ENCODE measurements at regions not wholly inside any gene's neighbourhood (a gene's known extent, or its start where the extent isn't known, plus 50 kb on each side); places are given as distances from the start of the nearest gene placed in this dataset.

DNA sequence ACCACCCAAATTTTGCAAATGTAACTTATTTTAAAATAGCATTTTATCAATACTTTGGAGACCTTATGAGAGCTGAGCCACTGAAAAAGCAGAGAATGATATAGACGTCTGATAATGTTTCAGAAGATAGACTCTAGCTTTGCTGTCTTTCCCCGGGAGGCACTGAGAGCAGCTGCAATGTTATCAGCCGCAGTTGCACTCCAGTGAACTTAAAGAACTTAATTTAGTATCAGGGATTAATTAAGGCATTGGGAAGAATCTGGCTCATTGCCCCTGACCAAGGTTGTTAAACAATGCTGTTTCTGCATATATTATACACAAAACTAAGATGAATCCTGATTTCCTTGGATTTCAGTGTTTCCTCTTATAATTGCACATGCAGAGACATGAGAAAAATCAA is 75.7 kb upstream of the SGCG start:
- DNase-seq (ENCODE audit: low read depth, low spot score) (no peak), ATAC-seq (no peak)
- Histone ChIP-seq H3K4me2 (ENCODE audit: low read length) (no peak overlapping the region), H3K9ac (ENCODE audit: low read length) (no peak overlapping the region), H3K9me3 (ENCODE audit: control insufficient read depth in 1 of 2, insufficient read depth in 1 of 2, low read depth in 1 of 2, low read length in 2 of 2) (no peaks in the 10 kb centered on the region), H3K27me3 (ENCODE audit: insufficient read depth, low read length) (no peaks in the 10 kb centered on the region), H3K4me3 (replicated peaks in 1 of 2; ENCODE audit: low read depth in 1 of 2, low read length in 2 of 2) (no peak overlapping the region), H3K9me2 (ENCODE audit: insufficient read depth) (no peaks in the 10 kb centered on the region), H3K4me1 (ENCODE audit: control insufficient read depth in 1 of 2, insufficient read depth in 2 of 2, low read length in 2 of 2) (no peaks in the 10 kb centered on the region), H2AFZ (ENCODE audit: low read depth, low read length, poor library complexity, severe bottlenecking) (no peak overlapping the region), H3K36me3 (ENCODE audit: control insufficient read depth in 1 of 2, insufficient read depth in 2 of 2, low read length in 2 of 2) (no peaks in the 10 kb centered on the region), H4K20me1 (ENCODE audit: insufficient read depth) (no peaks in the 10 kb centered on the region), H3K79me2 (ENCODE audit: insufficient read depth, low read length) (no peaks in the 10 kb centered on the region), H3K27ac (ENCODE audit: low read depth, low read length) (no peak overlapping the region)
- ChIA-PET CTCF (no interaction called here), POLR2A (no interaction called here), RAD21 (ENCODE audit: low non-redundant PET in 1 of 2, low total read pairs in 2 of 2, uncharacterized antibody in 2 of 2, unreplicated experiment in 2 of 2) (no interaction called here)
- no TSS peak for BruUV-seq (replicated peaks)
- TF ChIP-seq ZNF274 (IDR thresholded peaks at IDR 0.05; ENCODE audit: low read depth, low read length) (no peak), ELF1 (IDR thresholded peaks at IDR 0.05; ENCODE audit: borderline replicate concordance, low read depth) (no peak), TCF7L2 (IDR thresholded peaks at IDR 0.05; ENCODE audit: borderline replicate concordance, extremely low read depth, insufficient read depth, insufficient read length) (no peak), FOSL1 (IDR thresholded peaks at IDR 0.05; ENCODE audit: low read depth) (no peak), POLR2AphosphoS5 (IDR thresholded peaks at IDR 0.05; ENCODE audit: low read depth, low read length) (no peak), EZH2 (IDR thresholded peaks at IDR 0.05) (no peak), SRF (IDR thresholded peaks at IDR 0.05; ENCODE audit: low read depth) (no peak), POLR2A (IDR thresholded peaks at IDR 0.05; ENCODE audit: borderline replicate concordance, extremely low read depth, insufficient read depth, insufficient read length) (no peak)
- TF ChIP-seq, protein P1, sequence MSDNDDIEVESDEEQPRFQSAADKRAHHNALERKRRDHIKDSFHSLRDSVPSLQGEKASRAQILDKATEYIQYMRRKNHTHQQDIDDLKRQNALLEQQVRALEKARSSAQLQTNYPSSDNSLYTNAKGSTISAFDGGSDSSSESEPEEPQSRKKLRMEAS (IDR thresholded peaks at IDR 0.05), result no peak
- intact Hi-C loops (cut with micrococcal nuclease), result no loop called here

DNA sequence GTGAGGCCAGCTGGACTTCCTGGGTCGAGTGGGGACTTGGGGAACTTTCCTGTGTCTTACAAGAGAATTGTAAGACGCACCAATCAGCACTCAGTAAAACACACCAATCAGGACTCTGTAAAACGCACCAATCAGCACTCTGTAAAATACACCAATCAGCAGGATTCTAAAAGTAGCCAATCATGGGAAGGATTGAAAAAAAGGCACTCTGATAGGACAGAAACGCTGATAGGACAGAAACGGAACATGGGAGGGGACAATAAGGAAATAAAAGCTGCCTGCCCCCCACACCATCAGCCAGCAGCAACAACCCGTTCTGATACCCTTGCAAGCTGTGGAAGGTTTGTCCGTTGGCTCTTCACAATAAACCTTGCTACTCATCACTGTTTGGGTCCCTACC is 73.1 kb upstream of the SGCG start:
- Histone ChIP-seq H3K79me2 (ENCODE audit: insufficient read depth, low read length) (no peaks in the 10 kb centered on the region), H3K9me2 (ENCODE audit: insufficient read depth) (no peaks in the 10 kb centered on the region), H2AFZ (ENCODE audit: low read depth, low read length, poor library complexity, severe bottlenecking) (no peak overlapping the region), H3K4me3 (replicated peaks in 1 of 2; ENCODE audit: low read depth in 1 of 2, low read length in 2 of 2) (no peak overlapping the region), H3K27ac (ENCODE audit: low read depth, low read length) (no peak overlapping the region), H3K4me1 (ENCODE audit: control insufficient read depth in 1 of 2, insufficient read depth in 2 of 2, low read length in 2 of 2) (no peaks in the 10 kb centered on the region), H3K4me2 (ENCODE audit: low read length) (no peak overlapping the region), H4K20me1 (ENCODE audit: insufficient read depth) (no peaks in the 10 kb centered on the region), H3K9ac (ENCODE audit: low read length) (no peak overlapping the region), H3K36me3 (ENCODE audit: control insufficient read depth in 1 of 2, insufficient read depth in 2 of 2, low read length in 2 of 2) (no peaks in the 10 kb centered on the region), H3K27me3 (ENCODE audit: insufficient read depth, low read length) (no peaks in the 10 kb centered on the region), H3K9me3 (ENCODE audit: control insufficient read depth in 1 of 2, insufficient read depth in 1 of 2, low read depth in 1 of 2, low read length in 2 of 2) (no peaks in the 10 kb centered on the region)
- DNase-seq (ENCODE audit: low read depth, low spot score) (no peak), ATAC-seq (no peak)
- ChIA-PET CTCF (no interaction called here), POLR2A (no interaction called here), RAD21 (ENCODE audit: low non-redundant PET in 1 of 2, low total read pairs in 2 of 2, uncharacterized antibody in 2 of 2, unreplicated experiment in 2 of 2) (no interaction called here)
- BruUV-seq (replicated peaks), result no TSS peak
- intact Hi-C loops (cut with micrococcal nuclease), result no loop called here
- TF ChIP-seq EZH2 (IDR thresholded peaks at IDR 0.05) (no peak), YY1 (IDR thresholded peaks at IDR 0.05; ENCODE audit: extremely low read depth, insufficient replicate concordance, low read depth, low read length) (no peak), TCF7L2 (IDR thresholded peaks at IDR 0.05; ENCODE audit: borderline replicate concordance, extremely low read depth, insufficient read depth, insufficient read length) (no peak), SP1 (IDR thresholded peaks at IDR 0.05; ENCODE audit: low read depth) (no peak), ZNF274 (IDR thresholded peaks at IDR 0.05; ENCODE audit: low read depth, low read length) (no peak)
- TF ChIP-seq, protein P2, sequence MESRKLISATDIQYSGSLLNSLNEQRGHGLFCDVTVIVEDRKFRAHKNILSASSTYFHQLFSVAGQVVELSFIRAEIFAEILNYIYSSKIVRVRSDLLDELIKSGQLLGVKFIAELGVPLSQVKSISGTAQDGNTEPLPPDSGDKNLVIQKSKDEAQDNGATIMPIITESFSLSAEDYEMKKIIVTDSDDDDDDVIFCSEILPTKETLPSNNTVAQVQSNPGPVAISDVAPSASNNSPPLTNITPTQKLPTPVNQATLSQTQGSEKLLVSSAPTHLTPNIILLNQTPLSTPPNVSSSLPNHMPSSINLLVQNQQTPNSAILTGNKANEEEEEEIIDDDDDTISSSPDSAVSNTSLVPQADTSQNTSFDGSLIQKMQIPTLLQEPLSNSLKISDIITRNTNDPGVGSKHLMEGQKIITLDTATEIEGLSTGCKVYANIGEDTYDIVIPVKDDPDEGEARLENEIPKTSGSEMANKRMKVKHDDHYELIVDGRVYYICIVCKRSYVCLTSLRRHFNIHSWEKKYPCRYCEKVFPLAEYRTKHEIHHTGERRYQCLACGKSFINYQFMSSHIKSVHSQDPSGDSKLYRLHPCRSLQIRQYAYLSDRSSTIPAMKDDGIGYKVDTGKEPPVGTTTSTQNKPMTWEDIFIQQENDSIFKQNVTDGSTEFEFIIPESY (IDR thresholded peaks at IDR 0.05; ENCODE audit: extremely low read depth, insufficient replicate concordance, low read length), result no peak

Measured in HCT116 (cell line).